Endothelial cell of umbilical vein (primary cell): ENCODE measurements at regions not wholly inside any gene's neighbourhood (a gene's known extent, or its start where the extent isn't known, plus 50 kb on each side); places are given as distances from the start of the nearest gene placed in this dataset.

Experiments used
- BruUV-seq: library from RNA; stranded (reverse); fragments of 400-500 nt; replicated peaks from 2 replicates; lab custom pipeline; 2021; lab: Mats Ljungman, UMichigan
- CTCF ChIA-PET: fragments of 300-600, 350-600 bp; sonication (Branson Sonifier 250); formaldehyde crosslinking; loops from one replicate; lab custom pipeline; 2021; ENCODE audit warnings: antibody characterized with exemption, inconsistent platforms; lab: Charles Lee
- POLR2A ChIA-PET: fragments of 300-600, 350-600 bp; sonication (Branson Sonifier 250); formaldehyde crosslinking; loops from one replicate; lab custom pipeline; 2021; ENCODE audit warnings: antibody characterized with exemption, inconsistent platforms; lab: Charles Lee
- DNase-seq: peaks from one replicate; pipeline ENCODE4 v3.0.0-alpha.2; 2011; ENCODE audit warnings: low read depth, low spot score
- FAIRE-seq: peaks from 2 replicates; lab custom pipeline; 2011; peaks lifted over from hg19 to GRCh38; lab: Jason Lieb, UNC
- H2AFZ ChIP-seq: 2 replicates; pipeline ENCODE4 v1.6.0; 2012; ENCODE audit warnings: low read depth, low read length, control low read depth, inconsistent platforms
- H3K27ac ChIP-seq: 2 replicates; pipeline ENCODE4 v1.5.1; 2011; ENCODE audit warnings: low read depth, mild to moderate bottlenecking, control low read depth, low read length, moderate library complexity; ENCODE audit not compliant: insufficient read depth
- H3K27me3 ChIP-seq, 2 experiments: 2 replicates each; pipeline versions ENCODE4 v1.6.0 to v1.6.1; 2011; ENCODE audit warnings: low read length in 2 of 2, mixed read lengths in 1 of 2; ENCODE audit not compliant: control insufficient read depth in 2 of 2, insufficient read depth in 2 of 2
- H3K36me3 ChIP-seq, 2 experiments: 2 replicates in 1 of 2; 3 replicates in 1 of 2; pipeline ENCODE4 v1.5.1; 2011; ENCODE audit warnings: low read length in 2 of 2, mild to moderate bottlenecking in 1 of 2, moderate library complexity in 1 of 2; ENCODE audit not compliant: control insufficient read depth in 2 of 2, insufficient read depth in 2 of 2; ENCODE audit errors: extremely low read depth in 1 of 2
- H3K4me1 ChIP-seq: 3 replicates; pipeline ENCODE4 v1.5.1; 2011; ENCODE audit warnings: mild to moderate bottlenecking, low read length; ENCODE audit not compliant: control insufficient read depth, insufficient read depth; ENCODE audit errors: extremely low read depth
- H3K4me2 ChIP-seq: 2 replicates; pipeline ENCODE4 v1.6.1; 2011; ENCODE audit warnings: low read length, control low read depth, mixed read lengths; ENCODE audit not compliant: insufficient read depth
- H3K4me3 ChIP-seq, 3 experiments: fragments of 200-600 bp in 1 of 3; sonication (generic), shearing (Covaris generic) in 1 of 3; replicated peaks in 1 of 3; 2 replicates each; pipeline ENCODE4 v1.5.1; 2011 to 2016; ENCODE audit warnings: control low read depth in 3 of 3, low read length in 3 of 3, mild to moderate bottlenecking in 2 of 3, inconsistent platforms in 1 of 3, low read depth in 1 of 3, moderate library complexity in 1 of 3; ENCODE audit not compliant: insufficient read depth in 1 of 3
- H3K79me2 ChIP-seq: 2 replicates; pipeline ENCODE4 v1.6.0; 2012; ENCODE audit warnings: low read length, inconsistent platforms; ENCODE audit not compliant: control insufficient read depth, insufficient read depth
- H3K9ac ChIP-seq: replicated peaks from 2 replicates; pipeline ENCODE3; 2011; ENCODE audit warnings: low read length, control low read depth; ENCODE audit not compliant: insufficient read depth; ENCODE audit errors: extremely low read depth
- H3K9me1 ChIP-seq: replicated peaks from 3 replicates; pipeline ENCODE4 v1.6.0; 2011; ENCODE audit warnings: mild to moderate bottlenecking, low read length; ENCODE audit not compliant: control insufficient read depth, insufficient read depth; ENCODE audit errors: extremely low read depth
- H3K9me3 ChIP-seq: replicated peaks from 2 replicates; pipeline ENCODE4 v1.5.1; 2012; ENCODE audit warnings: low read length, inconsistent platforms; ENCODE audit not compliant: control insufficient read depth, insufficient read depth
- H4K20me1 ChIP-seq: replicated peaks from 2 replicates; pipeline ENCODE3; 2011; ENCODE audit warnings: mild to moderate bottlenecking, low read length; ENCODE audit not compliant: control insufficient read depth, insufficient read depth; ENCODE audit errors: extremely low read depth
- EZH2 ChIP-seq: IDR thresholded peaks from 2 replicates; pipeline ENCODE4 v1.6.1; 2012; ENCODE audit warnings: borderline replicate concordance, low read depth, mild to moderate bottlenecking, moderate library complexity, low read length, inconsistent platforms; ENCODE audit not compliant: severe bottlenecking
- FOS ChIP-seq: IDR thresholded peaks from 2 replicates; pipeline ENCODE4 v1.6.1; 2011; ENCODE audit warnings: mild to moderate bottlenecking, low read length, moderate library complexity, borderline replicate concordance; ENCODE audit not compliant: insufficient read depth
- GATA2 ChIP-seq: IDR thresholded peaks from 2 replicates; pipeline ENCODE4 v1.7.0; 2011; ENCODE audit warnings: low read depth, mild to moderate bottlenecking, moderate library complexity, mixed read lengths, low read length; ENCODE audit not compliant: insufficient read length, insufficient read depth
- JUN ChIP-seq: IDR thresholded peaks from 2 replicates; pipeline ENCODE4 v1.6.1; 2011; ENCODE audit warnings: borderline replicate concordance, low read depth; ENCODE audit not compliant: insufficient read length, insufficient read depth
- MYC ChIP-seq: IDR thresholded peaks from one replicate; pipeline ENCODE4 v1.6.1; 2011; ENCODE audit warnings: mild to moderate bottlenecking, low read depth, low read length
- POLR2A ChIP-seq: IDR thresholded peaks from 2 replicates; pipeline ENCODE4 v1.6.1; 2012; ENCODE audit warnings: low read depth, mild to moderate bottlenecking, control low read depth, low read length
- POLR2AphosphoS5 ChIP-seq: IDR thresholded peaks from 2 replicates; pipeline ENCODE4 v1.6.1; 2012; ENCODE audit warnings: low read depth, mild to moderate bottlenecking, control low read depth, low read length, moderate library complexity; ENCODE audit not compliant: insufficient read depth
- dilution Hi-C: fragments of 300-500 bp; cut with MboI; formaldehyde crosslinking; loops from one replicate; pipeline ENCODE4 v1.15.0; 2019; ENCODE audit warnings: low sequenced_read_pairs; ENCODE audit not compliant: extremely low pct_ligation_motif_present
- intact Hi-C: fragments of 100-400 bp; cut with micrococcal nuclease; formaldehyde crosslinking; loops from one replicate; pipeline ENCODE4 v1.10.0; 2022
- TF ChIP-seq, protein P1 (sequence below), 2 donors: IDR thresholded peaks; 1 replicate in 1 of 2; 2 replicates in 1 of 2; pipeline ENCODE4 v1.5.1; 2011; ENCODE audit warnings: low read length in 2 of 2, mild to moderate bottlenecking in 2 of 2, moderate library complexity in 2 of 2, control low read depth in 1 of 2, inconsistent platforms in 1 of 2, low read depth in 1 of 2; ENCODE audit not compliant: insufficient read depth in 1 of 2; ENCODE audit errors: extremely low read depth in 1 of 2
- TF ChIP-seq, protein P2 (sequence below): IDR thresholded peaks from 2 replicates; pipeline ENCODE4 v1.6.1; 2011; ENCODE audit not compliant: insufficient read depth, insufficient read length

DNA sequence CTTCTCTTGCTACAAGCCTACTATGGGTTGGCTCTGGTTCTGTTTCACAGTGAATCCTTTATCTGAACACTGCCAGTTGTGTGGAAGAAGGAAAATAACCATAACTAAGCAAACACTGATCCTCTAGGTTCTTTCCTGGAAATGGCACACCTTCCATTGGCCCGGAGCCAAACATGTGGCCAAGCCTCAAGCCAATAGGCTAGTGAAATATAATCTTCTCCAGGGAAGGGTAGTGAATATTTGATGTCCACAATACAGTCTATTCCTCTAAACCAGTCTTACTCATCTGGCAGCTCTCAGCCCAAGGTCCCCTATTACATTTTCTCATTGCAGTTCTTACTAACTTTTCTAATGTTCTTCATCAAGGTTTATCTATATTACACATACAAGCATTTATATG is 921.3 kb downstream of the TUSC7 start:
- TF ChIP-seq EZH2, result no peak
- no peak for TF ChIP-seq POLR2A
- TF ChIP-seq FOS, result no peak
- peaks cover 14% of the 10 kb centered on the region for H3K4me1 ChIP-seq
- H3K27ac ChIP-seq, result no peak overlapping the region
- no peak overlapping the region for H3K9ac ChIP-seq
- H3K9me1 ChIP-seq, result no peaks in the 10 kb centered on the region
- H3K4me3 ChIP-seq, result no peak overlapping the region
- no peak overlapping the region for H3K4me2 ChIP-seq
- no peaks in the 10 kb centered on the region for H3K27me3 ChIP-seq
- dilution Hi-C loops (no loop called here), intact Hi-C loops (no loop called here)
- BruUV-seq, result no TSS peak
- no peaks in the 10 kb centered on the region for H3K9me3 ChIP-seq
- no peak for FAIRE-seq
- ChIA-PET CTCF (no interaction called here), POLR2A (no interaction called here)
- H3K79me2 ChIP-seq, result no peaks in the 10 kb centered on the region
- no peaks in the 10 kb centered on the region for H4K20me1 ChIP-seq
- no peak overlapping the region for H2AFZ ChIP-seq
- no peaks in the 10 kb centered on the region for H3K36me3 ChIP-seq
- no peak for DNase-seq

DNA sequence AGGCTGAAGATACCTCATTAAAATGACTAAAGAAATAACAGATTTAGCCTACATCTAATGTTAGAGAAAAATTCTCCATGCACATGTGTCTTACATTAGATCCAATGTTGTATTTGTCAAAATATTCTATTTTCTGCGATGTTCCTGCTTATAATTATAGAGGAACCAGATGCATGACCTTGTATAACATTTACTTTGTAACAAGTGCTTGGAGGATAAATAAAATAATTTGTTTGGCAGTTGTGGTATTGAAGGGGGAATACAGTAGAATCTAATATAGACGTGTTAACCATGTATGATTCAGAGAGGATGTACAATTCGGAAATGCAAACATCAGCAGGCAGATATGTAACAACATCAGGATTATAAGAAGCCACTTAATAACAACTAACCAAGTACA is 922.2 kb downstream of the TUSC7 start:
- Histone ChIP-seq H3K4me3 (no peak overlapping the region), H4K20me1 (no peaks in the 10 kb centered on the region), H3K79me2 (no peaks in the 10 kb centered on the region), H3K36me3 (no peaks in the 10 kb centered on the region), H3K4me1 (peaks cover 14% of the 10 kb centered on the region), H3K4me2 (no peak overlapping the region), H3K9me3 (no peaks in the 10 kb centered on the region), H2AFZ (no peak overlapping the region), H3K27ac (no peak overlapping the region), H3K9ac (no peak overlapping the region), H3K27me3 (no peaks in the 10 kb centered on the region), H3K9me1 (no peaks in the 10 kb centered on the region)
- DNase-seq, result no peak
- dilution Hi-C loops, result no loop called here
- no TSS peak for BruUV-seq
- CTCF ChIA-PET, result interaction anchor here (1.0 to 1.2 kb wide), 3 partner anchors 9 to 82 kb away, joined by 3 read pairs; no protein-coding TSS in a partner anchor
- POLR2A ChIA-PET, result no interaction called here
- no peak for FAIRE-seq
- TF ChIP-seq MYC, result no peak
- no peak for TF ChIP-seq POLR2A
- TF ChIP-seq, protein P1, sequence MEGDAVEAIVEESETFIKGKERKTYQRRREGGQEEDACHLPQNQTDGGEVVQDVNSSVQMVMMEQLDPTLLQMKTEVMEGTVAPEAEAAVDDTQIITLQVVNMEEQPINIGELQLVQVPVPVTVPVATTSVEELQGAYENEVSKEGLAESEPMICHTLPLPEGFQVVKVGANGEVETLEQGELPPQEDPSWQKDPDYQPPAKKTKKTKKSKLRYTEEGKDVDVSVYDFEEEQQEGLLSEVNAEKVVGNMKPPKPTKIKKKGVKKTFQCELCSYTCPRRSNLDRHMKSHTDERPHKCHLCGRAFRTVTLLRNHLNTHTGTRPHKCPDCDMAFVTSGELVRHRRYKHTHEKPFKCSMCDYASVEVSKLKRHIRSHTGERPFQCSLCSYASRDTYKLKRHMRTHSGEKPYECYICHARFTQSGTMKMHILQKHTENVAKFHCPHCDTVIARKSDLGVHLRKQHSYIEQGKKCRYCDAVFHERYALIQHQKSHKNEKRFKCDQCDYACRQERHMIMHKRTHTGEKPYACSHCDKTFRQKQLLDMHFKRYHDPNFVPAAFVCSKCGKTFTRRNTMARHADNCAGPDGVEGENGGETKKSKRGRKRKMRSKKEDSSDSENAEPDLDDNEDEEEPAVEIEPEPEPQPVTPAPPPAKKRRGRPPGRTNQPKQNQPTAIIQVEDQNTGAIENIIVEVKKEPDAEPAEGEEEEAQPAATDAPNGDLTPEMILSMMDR (IDR thresholded peaks at IDR 0.05; ENCODE audit: extremely low read depth in 1 of 2, insufficient read depth in 1 of 2, low read depth in 1 of 2, low read length in 2 of 2), result no peak
- TF ChIP-seq GATA2, result no peak
- TF ChIP-seq JUN, result no peak
- no peak for TF ChIP-seq POLR2AphosphoS5
- no peak for TF ChIP-seq FOS
- no peak for TF ChIP-seq EZH2
- TF ChIP-seq, protein P2, sequence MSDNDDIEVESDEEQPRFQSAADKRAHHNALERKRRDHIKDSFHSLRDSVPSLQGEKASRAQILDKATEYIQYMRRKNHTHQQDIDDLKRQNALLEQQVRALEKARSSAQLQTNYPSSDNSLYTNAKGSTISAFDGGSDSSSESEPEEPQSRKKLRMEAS, result no peak
- intact Hi-C loops, result no loop called here
